GM12878 (cell line): ENCODE measurements at regions not wholly inside any gene's neighbourhood (a gene's known extent, or its start where the extent isn't known, plus 50 kb on each side); places are given as distances from the start of the nearest gene placed in this dataset.

Source experiments
- ATAC-seq: fragments of 200-7000 bp; cut with Tn5 transposase; 3 replicates; pipeline ENCODE4 v1.9.1; 2020; ENCODE audit warnings: mild to moderate bottlenecking, moderate library complexity
- BruUV-seq: library from RNA; stranded (reverse); fragments of 400-500 nt; replicated peaks from 2 replicates; lab custom pipeline; 2021; lab: Mats Ljungman, UMichigan
- CTCF ChIA-PET: fragments of 300-600 bp; sonication (Branson Sonifier 250); formaldehyde crosslinking; extraction: SDS; loops from one replicate; lab custom pipeline; 2021; ENCODE audit warnings: inconsistent platforms; lab: Yijun Ruan, JAX
- POLR2A ChIA-PET: fragments of 350-600 bp; formaldehyde crosslinking; extraction: SDS; loops from one replicate; lab custom pipeline; 2021; ENCODE audit warnings: inconsistent platforms; lab: Charles Lee
- RAD21 ChIA-PET: fragments of 300-600 bp; sonication (Branson Sonifier 250); formaldehyde crosslinking; loops from one replicate; lab custom pipeline; 2023; ENCODE audit warnings: antibody characterized with exemption; ENCODE audit not compliant: unreplicated experiment; lab: Charles Lee
- SMC1A ChIA-PET: fragments of 300-600 bp; sonication (Branson Sonifier 250); formaldehyde crosslinking; loops from one replicate; lab custom pipeline; 2023; ENCODE audit not compliant: unreplicated experiment, uncharacterized antibody; lab: Charles Lee
- DNase-seq: peaks from one replicate; pipeline ENCODE4 v3.0.0-alpha.2; 2011; ENCODE audit warnings: low read depth, low spot score
- FAIRE-seq: peaks from 3 replicates; lab custom pipeline; 2011; peaks lifted over from hg19 to GRCh38; lab: Jason Lieb, UNC
- H2AFZ ChIP-seq: 2 replicates; pipeline ENCODE4 v1.6.0; 2011; ENCODE audit warnings: low read depth, low read length, control low read depth; ENCODE audit not compliant: control insufficient read depth
- H3K27ac ChIP-seq: 2 replicates; pipeline ENCODE4 v1.5.1; 2011; ENCODE audit warnings: control low read depth; ENCODE audit not compliant: control insufficient read depth, insufficient read depth
- H3K27me3 ChIP-seq, 2 experiments: replicated peaks in 1 of 2; 2 replicates each; pipeline versions ENCODE4 v1.6.0 to v1.6.1; 2011; ENCODE audit warnings: low read length in 1 of 2; ENCODE audit not compliant: control insufficient read depth in 2 of 2, insufficient read depth in 2 of 2
- H3K36me3 ChIP-seq, 2 experiments: 2 replicates each; pipeline ENCODE4 v1.5.1; 2011; ENCODE audit warnings: low read length in 1 of 2; ENCODE audit not compliant: control insufficient read depth in 2 of 2, insufficient read depth in 2 of 2
- H3K4me1 ChIP-seq: 2 replicates; pipeline ENCODE4 v1.6.1; 2011; ENCODE audit warnings: mild to moderate bottlenecking, low read length, moderate library complexity, mixed read lengths; ENCODE audit not compliant: control insufficient read depth, insufficient read depth
- H3K4me2 ChIP-seq: 2 replicates; pipeline ENCODE4 v1.6.0; 2011; ENCODE audit warnings: control low read depth; ENCODE audit not compliant: control insufficient read depth, insufficient read depth
- H3K4me3 ChIP-seq: fragments of 200-600 bp; sonication (generic); 2 replicates; pipeline ENCODE4 v1.5.1; 2016
- H3K79me2 ChIP-seq: 2 replicates; pipeline ENCODE4 v1.6.0; 2011; ENCODE audit warnings: low read length; ENCODE audit not compliant: control insufficient read depth, insufficient read depth
- H3K9ac ChIP-seq: 2 replicates; pipeline ENCODE4 v1.8.0; 2011; ENCODE audit warnings: low read length, control low read depth, mixed read lengths; ENCODE audit not compliant: control insufficient read depth, insufficient read depth
- H3K9me3 ChIP-seq: replicated peaks from 3 replicates; pipeline ENCODE4 v1.5.1; 2011; ENCODE audit warnings: mild to moderate bottlenecking, low read length; ENCODE audit not compliant: control insufficient read depth, insufficient read depth
- H4K20me1 ChIP-seq: 2 replicates; pipeline ENCODE4 v1.6.0; 2011; ENCODE audit not compliant: control insufficient read depth, insufficient read depth
- BMI1 ChIP-seq: fragments of 450-650 bp; IDR thresholded peaks from 2 replicates; pipeline ENCODE4 v1.6.1; 2016; ENCODE audit warnings: mild to moderate bottlenecking, moderate library complexity, borderline replicate concordance
- HDAC2 ChIP-seq: fragments of 200-600 bp; sonication (generic); IDR thresholded peaks from 2 replicates; pipeline ENCODE4 v1.6.1; 2017
- IRF4 ChIP-seq: IDR thresholded peaks from 2 replicates; pipeline ENCODE4 v1.6.1; 2011; ENCODE audit warnings: low read depth, low read length
- LARP7 ChIP-seq: fragments of 450-650 bp; IDR thresholded peaks from 2 replicates; pipeline ENCODE4 v1.6.1; 2017; ENCODE audit warnings: mild to moderate bottlenecking
- MTA2 ChIP-seq: fragments of 450-650 bp; IDR thresholded peaks from 2 replicates; pipeline ENCODE4 v1.6.1; 2016; ENCODE audit warnings: low read depth, mild to moderate bottlenecking, moderate library complexity
- MTA3 ChIP-seq: IDR thresholded peaks from 2 replicates; pipeline ENCODE4 v1.6.1; 2012; ENCODE audit warnings: low read length, inconsistent platforms, borderline replicate concordance
- MXI1 ChIP-seq: fragments of 150-350 bp; IDR thresholded peaks from 2 replicates; pipeline ENCODE4 v1.6.1; 2011; ENCODE audit warnings: low read depth, mild to moderate bottlenecking, inconsistent platforms, low read length, improper control_type of control experiment
- NFYA ChIP-seq: IDR thresholded peaks from 2 replicates; pipeline ENCODE4 v1.6.1; 2011; ENCODE audit warnings: low read depth, mild to moderate bottlenecking, low read length, improper control_type of control experiment, borderline replicate concordance
- NR2C1 ChIP-seq: fragments of 450-650 bp; IDR thresholded peaks from 2 replicates; pipeline ENCODE4 v1.6.1; 2017; ENCODE audit warnings: antibody characterized with exemption, mild to moderate bottlenecking, moderate library complexity
- PML ChIP-seq: IDR thresholded peaks from 2 replicates; pipeline ENCODE4 v1.6.1; 2012; ENCODE audit warnings: low read length, inconsistent platforms
- POLR2A ChIP-seq: IDR thresholded peaks from 2 replicates; pipeline ENCODE4 v1.6.1; 2011; ENCODE audit warnings: low read depth, mild to moderate bottlenecking, low read length
- POLR2AphosphoS5 ChIP-seq: IDR thresholded peaks from 2 replicates; pipeline ENCODE4 v1.6.1; 2011; ENCODE audit warnings: mild to moderate bottlenecking, low read length, inconsistent platforms
- RAD51 ChIP-seq: fragments of 450-650 bp; IDR thresholded peaks from 2 replicates; pipeline ENCODE4 v1.6.1; 2016; ENCODE audit warnings: moderate library complexity, mild to moderate bottlenecking, inconsistent platforms
- RCOR1 ChIP-seq: conservative IDR thresholded peaks from 2 replicates; pipeline ENCODE4 v1.6.1; 2012; ENCODE audit warnings: low read depth, low read length, improper control_type of control experiment
- SKIL ChIP-seq: fragments of 450-650 bp; IDR thresholded peaks from 2 replicates; pipeline ENCODE4 v1.6.1; 2017; ENCODE audit warnings: mild to moderate bottlenecking, low read depth, inconsistent platforms; ENCODE audit not compliant: poor library complexity, severe bottlenecking
- SREBF1 ChIP-seq: IDR thresholded peaks from 2 replicates; pipeline ENCODE4 v1.6.1; 2012; ENCODE audit warnings: mild to moderate bottlenecking, low read length
- YY1 ChIP-seq: IDR thresholded peaks from 2 replicates; pipeline ENCODE4 v1.6.1; 2011; ENCODE audit warnings: low read depth, mild to moderate bottlenecking, low read length
- ZNF384 ChIP-seq: IDR thresholded peaks from 2 replicates; pipeline ENCODE4 v1.6.1; 2012; ENCODE audit warnings: low read depth, mild to moderate bottlenecking, low read length, improper control_type of control experiment, borderline replicate concordance
- in situ Hi-C: fragments of 300-500 bp; cut with MboI; formaldehyde crosslinking; loops from 9 replicates; pipeline ENCODE4 v1.14.3; 2018; ENCODE audit warnings: mixed read lengths
- intact Hi-C: fragments of 100-400 bp; cut with micrococcal nuclease; formaldehyde crosslinking; loops from one replicate; pipeline ENCODE4 v1.14.2; 2022; ENCODE audit not compliant: unreplicated experiment
- TF ChIP-seq, protein P1 (sequence below): fragments of 450-650 bp; conservative IDR thresholded peaks from 2 replicates; pipeline ENCODE4 v1.6.1; 2017; ENCODE audit warnings: mild to moderate bottlenecking, moderate library complexity
- TF ChIP-seq, protein P2 (sequence below): fragments of 450-650 bp; IDR thresholded peaks from 2 replicates; pipeline ENCODE4 v1.6.1; 2017; ENCODE audit warnings: borderline replicate concordance

DNA sequence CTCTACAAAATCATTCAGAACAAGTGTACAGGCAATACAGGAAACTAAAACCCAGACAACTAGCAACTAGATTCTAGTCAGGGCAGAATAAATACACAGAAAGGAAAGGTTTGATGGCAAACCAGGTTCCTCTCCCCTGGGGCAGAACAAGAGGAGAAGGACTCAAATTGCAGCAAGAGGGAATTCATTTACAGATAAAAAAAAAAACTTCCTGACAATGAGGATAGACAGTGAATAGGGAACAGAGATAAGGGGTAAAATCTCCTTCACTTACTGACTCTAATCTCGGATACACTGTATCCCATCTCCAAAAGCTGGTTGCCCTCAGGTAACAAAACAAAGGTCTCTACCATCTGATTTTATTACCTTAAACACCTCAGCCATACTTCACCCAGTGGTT lies 244.0 kb downstream of the SEC61B start (continued):
- TF ChIP-seq SKIL: no peak
- no peak for TF ChIP-seq POLR2AphosphoS5
- no peak for TF ChIP-seq NR2C1
- no peak for TF ChIP-seq RAD51
- TF ChIP-seq IRF4: no peak
- TF ChIP-seq YY1: no peak
- TF ChIP-seq, all 136 proteins: peak for 0

GRCh38 chr9:99466781-99467180 lies 244.7 kb downstream of the SEC61B start:
- in situ Hi-C loops (no loop called here), intact Hi-C loops (no loop called here)
- no peak for DNase-seq
- SMC1A ChIA-PET: interaction anchor here (0.6 to 2.1 kb wide), 3 partner anchors 8 to 417 kb away, joined by 3 to 6 read pairs (median 4); no protein-coding TSS in a partner anchor
- H3K9me3 ChIP-seq: no peaks in the 10 kb centered on the region
- RAD21 ChIA-PET: no interaction called here
- H3K4me3 ChIP-seq: no peak overlapping the region
- FAIRE-seq: no peak
- no peaks in the 10 kb centered on the region for H3K79me2 ChIP-seq
- no TSS peak for BruUV-seq
- POLR2A ChIA-PET: no interaction called here
- TF ChIP-seq HDAC2: no peak
- TF ChIP-seq BMI1: no peak
- TF ChIP-seq PML: no peak
- no peak for TF ChIP-seq POLR2A
- TF ChIP-seq SREBF1: no peak
- TF ChIP-seq, protein P1, sequence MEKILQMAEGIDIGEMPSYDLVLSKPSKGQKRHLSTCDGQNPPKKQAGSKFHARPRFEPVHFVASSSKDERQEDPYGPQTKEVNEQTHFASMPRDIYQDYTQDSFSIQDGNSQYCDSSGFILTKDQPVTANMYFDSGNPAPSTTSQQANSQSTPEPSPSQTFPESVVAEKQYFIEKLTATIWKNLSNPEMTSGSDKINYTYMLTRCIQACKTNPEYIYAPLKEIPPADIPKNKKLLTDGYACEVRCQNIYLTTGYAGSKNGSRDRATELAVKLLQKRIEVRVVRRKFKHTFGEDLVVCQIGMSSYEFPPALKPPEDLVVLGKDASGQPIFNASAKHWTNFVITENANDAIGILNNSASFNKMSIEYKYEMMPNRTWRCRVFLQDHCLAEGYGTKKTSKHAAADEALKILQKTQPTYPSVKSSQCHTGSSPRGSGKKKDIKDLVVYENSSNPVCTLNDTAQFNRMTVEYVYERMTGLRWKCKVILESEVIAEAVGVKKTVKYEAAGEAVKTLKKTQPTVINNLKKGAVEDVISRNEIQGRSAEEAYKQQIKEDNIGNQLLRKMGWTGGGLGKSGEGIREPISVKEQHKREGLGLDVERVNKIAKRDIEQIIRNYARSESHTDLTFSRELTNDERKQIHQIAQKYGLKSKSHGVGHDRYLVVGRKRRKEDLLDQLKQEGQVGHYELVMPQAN: no peak
- TF ChIP-seq MTA3: no peak
- no peak for TF ChIP-seq NFYA
- no peak for TF ChIP-seq ZNF384
- TF ChIP-seq, protein P2, sequence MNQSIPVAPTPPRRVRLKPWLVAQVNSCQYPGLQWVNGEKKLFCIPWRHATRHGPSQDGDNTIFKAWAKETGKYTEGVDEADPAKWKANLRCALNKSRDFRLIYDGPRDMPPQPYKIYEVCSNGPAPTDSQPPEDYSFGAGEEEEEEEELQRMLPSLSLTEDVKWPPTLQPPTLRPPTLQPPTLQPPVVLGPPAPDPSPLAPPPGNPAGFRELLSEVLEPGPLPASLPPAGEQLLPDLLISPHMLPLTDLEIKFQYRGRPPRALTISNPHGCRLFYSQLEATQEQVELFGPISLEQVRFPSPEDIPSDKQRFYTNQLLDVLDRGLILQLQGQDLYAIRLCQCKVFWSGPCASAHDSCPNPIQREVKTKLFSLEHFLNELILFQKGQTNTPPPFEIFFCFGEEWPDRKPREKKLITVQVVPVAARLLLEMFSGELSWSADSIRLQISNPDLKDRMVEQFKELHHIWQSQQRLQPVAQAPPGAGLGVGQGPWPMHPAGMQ: no peak
- TF ChIP-seq MXI1: no peak
- TF ChIP-seq MTA2: no peak
- TF ChIP-seq RCOR1: no peak
- TF ChIP-seq LARP7: no peak
- ATAC-seq: no peak
- H4K20me1 ChIP-seq: no peaks in the 10 kb centered on the region
- CTCF ChIA-PET: no interaction called here
- no peaks in the 10 kb centered on the region for H3K4me1 ChIP-seq
- no peak overlapping the region for H2AFZ ChIP-seq
- H3K36me3 ChIP-seq: no peaks in the 10 kb centered on the region
- H3K27me3 ChIP-seq: no peaks in the 10 kb centered on the region
- no peak overlapping the region for H3K4me2 ChIP-seq
- no peak overlapping the region for H3K27ac ChIP-seq
- H3K9ac ChIP-seq: no peak overlapping the region
